ENCODE measurements at regions not wholly inside any gene's neighbourhood (a gene's known extent, or its start where the extent isn't known, plus 50 kb on each side); places are given as distances from the start of the nearest gene placed in this dataset.

- no CpG with 5 or more reads among the region's 1 CpG for WGBS, 2 experiments (ENCODE audit: insufficient coverage in 2 of 2)
- Histone ChIP-seq H3K4me3 (ENCODE audit: extremely low read depth, insufficient read depth, low read length, poor library complexity, severe bottlenecking) (no peak overlapping the region), H3K4me1 (ENCODE audit: control insufficient read depth, insufficient read depth, low read length, poor library complexity, severe bottlenecking) (no peaks in the 10 kb centered on the region), H3K9me3 (ENCODE audit: control insufficient read depth, low read length) (peaks cover 4% of the 10 kb centered on the region), H3K27ac (ENCODE audit: low read depth, low read length, severe bottlenecking) (no peak overlapping the region), H3K36me3 (ENCODE audit: control insufficient read depth, insufficient read depth, low read length) (no peaks in the 10 kb centered on the region)
Observed at GRCh38 chr5:15266229-15266628, 233.8 kb upstream of the FBXL7 start.

GRCh38 chr5:15263942-15264341, 236.0 kb upstream of the FBXL7 start:
- Histone ChIP-seq H3K4me1 (ENCODE audit: control insufficient read depth, insufficient read depth, low read length, poor library complexity, severe bottlenecking) (no peaks in the 10 kb centered on the region), H3K36me3 (ENCODE audit: control insufficient read depth, insufficient read depth, low read length) (no peaks in the 10 kb centered on the region), H3K4me3 (ENCODE audit: extremely low read depth, insufficient read depth, low read length, poor library complexity, severe bottlenecking) (no peak overlapping the region), H3K27ac (ENCODE audit: low read depth, low read length, severe bottlenecking) (no peak overlapping the region), H3K9me3 (ENCODE audit: control insufficient read depth, low read length) (peaks cover 4% of the 10 kb centered on the region)
- 67% methylated on average over 1 of the region's 1 CpG; no CpG with 5 or more reads in 1 of the 2 experiments for WGBS, 2 experiments (ENCODE audit: insufficient coverage in 2 of 2)

- WGBS, 2 experiments (ENCODE audit: insufficient coverage in 2 of 2) = 100% methylated on average over 1 of the region's 2 CpGs
- Histone ChIP-seq H3K36me3 (ENCODE audit: control insufficient read depth, insufficient read depth, low read length) (no peaks in the 10 kb centered on the region), H3K4me3 (ENCODE audit: extremely low read depth, insufficient read depth, low read length, poor library complexity, severe bottlenecking) (no peak overlapping the region), H3K9me3 (ENCODE audit: control insufficient read depth, low read length) (peaks cover 4% of the 10 kb centered on the region), H3K4me1 (ENCODE audit: control insufficient read depth, insufficient read depth, low read length, poor library complexity, severe bottlenecking) (no peaks in the 10 kb centered on the region), H3K27ac (ENCODE audit: low read depth, low read length, severe bottlenecking) (no peak overlapping the region)
Observed at GRCh38 chr5:15263406-15263805, 236.6 kb upstream of the FBXL7 start.

DNA sequence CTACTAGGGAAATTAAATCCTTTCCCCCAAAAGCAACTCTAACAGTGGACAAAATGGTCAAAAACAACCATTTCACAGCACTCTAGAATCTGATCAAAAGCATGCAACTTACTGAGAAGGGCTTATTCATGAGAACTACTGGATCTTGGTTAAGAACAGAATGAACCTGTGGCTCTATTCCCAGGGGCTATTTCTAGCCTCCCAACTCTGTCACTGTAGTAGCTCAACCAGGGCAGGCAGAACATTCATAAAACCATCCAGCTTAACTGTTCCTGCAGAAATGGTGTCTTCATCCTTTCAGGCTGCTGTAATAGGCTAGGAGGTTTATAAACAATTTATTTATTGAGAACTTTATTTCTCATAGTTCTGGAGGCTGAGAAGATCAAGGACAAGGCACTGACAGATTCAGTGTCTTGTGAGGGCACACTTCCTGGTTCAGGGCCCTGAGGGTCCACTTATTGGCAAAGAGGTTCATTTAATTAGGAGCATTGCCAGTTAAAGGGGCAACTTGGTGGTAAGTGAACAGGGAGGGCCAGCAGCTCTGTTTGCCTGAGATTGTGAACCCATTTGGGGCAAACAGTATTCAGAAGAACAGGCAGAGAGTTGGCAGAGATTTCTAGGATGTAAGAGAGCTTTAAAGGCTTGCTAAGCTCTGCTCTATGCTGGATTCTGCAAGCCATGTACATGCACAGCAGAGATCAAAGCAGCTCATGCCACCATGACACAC, 238.5 kb upstream of the FBXL7 start:
- H3K27ac ChIP-seq (ENCODE audit: low read depth, low read length, severe bottlenecking) = no peak overlapping the region

DNA sequence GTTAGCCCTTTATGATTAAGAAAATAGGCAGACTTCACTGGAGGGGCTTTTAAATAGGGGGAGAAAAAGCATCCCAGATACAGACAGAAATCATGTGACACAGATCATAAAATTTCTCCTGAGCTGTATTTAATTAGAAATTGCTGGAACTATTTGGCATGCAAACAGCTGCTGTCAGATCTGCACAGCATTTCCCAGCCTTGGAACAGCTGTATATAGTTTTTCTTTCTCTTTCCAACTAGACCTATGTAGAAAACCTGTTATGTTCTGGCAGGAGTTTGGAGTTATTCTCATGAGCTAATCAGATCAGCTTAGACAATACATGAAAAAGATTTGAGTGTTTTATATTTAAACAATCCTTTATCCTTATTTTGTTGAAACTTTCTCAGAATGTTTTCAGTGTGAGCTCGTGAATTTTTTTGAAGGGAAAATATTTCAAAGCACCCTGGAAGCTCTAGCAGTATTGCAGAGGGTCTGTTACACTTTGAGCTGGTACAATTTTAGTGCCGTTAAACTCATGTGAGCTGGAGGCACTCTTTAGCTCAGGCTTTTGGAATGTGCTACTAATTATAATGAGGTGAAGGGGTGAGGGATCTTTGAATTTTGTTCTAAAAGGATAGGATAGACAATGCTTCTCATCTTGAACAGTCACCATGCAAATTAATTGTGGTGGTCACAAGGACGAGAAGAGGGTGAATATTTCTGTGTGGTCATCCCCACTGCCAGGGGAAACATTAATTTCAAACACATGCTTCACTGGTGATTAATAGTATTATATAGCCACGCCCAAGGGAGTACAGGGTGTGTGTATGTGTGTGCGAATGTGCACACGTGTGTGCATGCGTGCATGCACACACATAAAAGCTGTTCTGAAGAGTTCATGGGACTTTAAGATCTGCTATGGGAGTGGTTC, 239.4 kb upstream of the FBXL7 start:
- no peak overlapping the region for H3K4me3 ChIP-seq (ENCODE audit: extremely low read depth, insufficient read depth, low read length, poor library complexity, severe bottlenecking)
- H3K27ac ChIP-seq (ENCODE audit: low read depth, low read length, severe bottlenecking) = no peak overlapping the region
- 67 to 75% methylated on average over 1 to 2 of the region's 7 CpGs for WGBS, 2 experiments (ENCODE audit: insufficient coverage in 2 of 2)
- H3K36me3 ChIP-seq (ENCODE audit: control insufficient read depth, insufficient read depth, low read length) = no peaks in the 10 kb centered on the region
- no peaks in the 10 kb centered on the region for H3K4me1 ChIP-seq (ENCODE audit: control insufficient read depth, insufficient read depth, low read length, poor library complexity, severe bottlenecking)
- no peaks in the 10 kb centered on the region for H3K9me3 ChIP-seq (ENCODE audit: control insufficient read depth, low read length)

More for the DNA sequence above, 238.5 kb upstream of the FBXL7 start:
- no peaks in the 10 kb centered on the region for H3K9me3 ChIP-seq (ENCODE audit: control insufficient read depth, low read length)
- no peaks in the 10 kb centered on the region for H3K36me3 ChIP-seq (ENCODE audit: control insufficient read depth, insufficient read depth, low read length)
- H3K4me1 ChIP-seq (ENCODE audit: control insufficient read depth, insufficient read depth, low read length, poor library complexity, severe bottlenecking) = no peaks in the 10 kb centered on the region
- no peak overlapping the region for H3K4me3 ChIP-seq (ENCODE audit: extremely low read depth, insufficient read depth, low read length, poor library complexity, severe bottlenecking)

DNA sequence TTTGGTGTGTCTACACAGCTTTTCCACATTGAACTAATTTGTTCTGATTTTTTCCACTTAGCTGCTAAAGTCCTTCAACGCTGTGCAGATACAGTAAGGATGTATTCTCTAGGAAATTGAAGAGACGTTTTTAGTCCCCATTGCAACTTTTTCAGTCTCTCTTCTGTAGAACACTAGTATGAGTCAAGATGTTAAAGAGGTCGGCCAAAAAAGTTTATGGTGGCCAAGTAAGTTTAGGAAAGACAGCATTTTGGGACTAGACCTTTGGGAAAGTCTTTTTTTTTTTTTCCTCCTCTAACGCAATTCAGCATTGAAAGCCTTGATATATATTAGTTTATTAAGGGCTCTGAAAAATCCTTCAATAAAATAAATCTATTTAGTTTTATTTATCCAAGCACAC, 243.5 kb upstream of the FBXL7 start:
- no CpG with 5 or more reads among the region's 4 CpGs for WGBS, 2 experiments (ENCODE audit: insufficient coverage in 2 of 2)
- Histone ChIP-seq H3K9me3 (ENCODE audit: control insufficient read depth, low read length) (no peaks in the 10 kb centered on the region), H3K4me1 (ENCODE audit: control insufficient read depth, insufficient read depth, low read length, poor library complexity, severe bottlenecking) (no peaks in the 10 kb centered on the region), H3K4me3 (ENCODE audit: extremely low read depth, insufficient read depth, low read length, poor library complexity, severe bottlenecking) (no peak overlapping the region), H3K27ac (ENCODE audit: low read depth, low read length, severe bottlenecking) (no peak overlapping the region), H3K36me3 (ENCODE audit: control insufficient read depth, insufficient read depth, low read length) (no peaks in the 10 kb centered on the region)

- no CpG with 5 or more reads among the region's 2 CpGs for WGBS, 2 experiments (ENCODE audit: insufficient coverage in 2 of 2)
- no peak overlapping the region for H3K4me3 ChIP-seq (ENCODE audit: extremely low read depth, insufficient read depth, low read length, poor library complexity, severe bottlenecking)
- no peak overlapping the region for H3K27ac ChIP-seq (ENCODE audit: low read depth, low read length, severe bottlenecking)
- H3K4me1 ChIP-seq (ENCODE audit: control insufficient read depth, insufficient read depth, low read length, poor library complexity, severe bottlenecking) = no peaks in the 10 kb centered on the region
- no peaks in the 10 kb centered on the region for H3K36me3 ChIP-seq (ENCODE audit: control insufficient read depth, insufficient read depth, low read length)
- no peaks in the 10 kb centered on the region for H3K9me3 ChIP-seq (ENCODE audit: control insufficient read depth, low read length)
Observed at GRCh38 chr5:15255576-15255975, 244.4 kb upstream of the FBXL7 start.

GRCh38 chr5:15254607-15255006, 245.4 kb upstream of the FBXL7 start:
- Histone ChIP-seq H3K36me3 (ENCODE audit: control insufficient read depth, insufficient read depth, low read length) (no peaks in the 10 kb centered on the region), H3K4me1 (ENCODE audit: control insufficient read depth, insufficient read depth, low read length, poor library complexity, severe bottlenecking) (no peaks in the 10 kb centered on the region), H3K9me3 (ENCODE audit: control insufficient read depth, low read length) (no peaks in the 10 kb centered on the region), H3K4me3 (ENCODE audit: extremely low read depth, insufficient read depth, low read length, poor library complexity, severe bottlenecking) (no peak overlapping the region), H3K27ac (ENCODE audit: low read depth, low read length, severe bottlenecking) (no peak overlapping the region)
- WGBS, 2 experiments (ENCODE audit: insufficient coverage in 2 of 2) = 86 to 87% methylated on average over 3 of the region's 3 CpGs

DNA sequence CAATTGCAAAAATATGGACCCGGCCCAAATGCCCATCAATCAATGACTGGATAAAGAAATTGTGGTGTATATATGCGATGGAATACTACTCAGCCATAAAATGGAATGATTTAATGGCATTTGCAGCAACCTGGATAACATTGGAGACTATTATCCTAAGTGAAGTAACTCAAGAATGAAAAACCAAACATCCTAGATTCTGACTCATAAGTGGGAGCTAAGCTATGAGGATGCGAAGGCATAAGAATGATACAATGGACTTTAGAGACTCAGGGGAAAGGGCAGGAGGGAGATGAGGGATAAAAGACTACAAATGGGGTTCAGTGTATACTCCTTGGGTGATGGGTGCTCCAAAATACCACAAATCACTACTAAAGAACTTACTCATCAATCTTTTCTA, 247.6 kb upstream of the FBXL7 start:
- Histone ChIP-seq H3K36me3 (ENCODE audit: control insufficient read depth, insufficient read depth, low read length) (no peaks in the 10 kb centered on the region), H3K4me1 (ENCODE audit: control insufficient read depth, insufficient read depth, low read length, poor library complexity, severe bottlenecking) (no peaks in the 10 kb centered on the region), H3K27ac (ENCODE audit: low read depth, low read length, severe bottlenecking) (no peak overlapping the region), H3K9me3 (ENCODE audit: control insufficient read depth, low read length) (no peaks in the 10 kb centered on the region), H3K4me3 (ENCODE audit: extremely low read depth, insufficient read depth, low read length, poor library complexity, severe bottlenecking) (no peak overlapping the region)
- 100% methylated on average over 1 of the region's 3 CpGs; no CpG with 5 or more reads in 1 of the 2 experiments for WGBS, 2 experiments (ENCODE audit: insufficient coverage in 2 of 2)

- Histone ChIP-seq H3K9me3 (ENCODE audit: control insufficient read depth, low read length) (peaks cover 8% of the 10 kb centered on the region), H3K4me1 (ENCODE audit: control insufficient read depth, insufficient read depth, low read length, poor library complexity, severe bottlenecking) (no peaks in the 10 kb centered on the region), H3K4me3 (ENCODE audit: extremely low read depth, insufficient read depth, low read length, poor library complexity, severe bottlenecking) (no peak overlapping the region), H3K27ac (ENCODE audit: low read depth, low read length, severe bottlenecking) (no peak overlapping the region), H3K36me3 (ENCODE audit: control insufficient read depth, insufficient read depth, low read length) (no peaks in the 10 kb centered on the region)
- WGBS, 2 experiments (ENCODE audit: insufficient coverage in 2 of 2) = no CpG with 5 or more reads among the region's 3 CpGs
Observed at GRCh38 chr5:15249152-15249551, 250.8 kb upstream of the FBXL7 start.

GRCh38 chr5:15248731-15249130, 251.2 kb upstream of the FBXL7 start:
- Histone ChIP-seq H3K4me1 (ENCODE audit: control insufficient read depth, insufficient read depth, low read length, poor library complexity, severe bottlenecking) (no peaks in the 10 kb centered on the region), H3K36me3 (ENCODE audit: control insufficient read depth, insufficient read depth, low read length) (no peaks in the 10 kb centered on the region)

More at GRCh38 chr5:15248731-15249130, 251.2 kb upstream of the FBXL7 start:
- Histone ChIP-seq H3K4me3 (ENCODE audit: extremely low read depth, insufficient read depth, low read length, poor library complexity, severe bottlenecking) (no peak overlapping the region), H3K9me3 (ENCODE audit: control insufficient read depth, low read length) (peaks cover 8% of the 10 kb centered on the region), H3K27ac (ENCODE audit: low read depth, low read length, severe bottlenecking) (no peak overlapping the region)

Data from mesodermal cell (in vitro differentiated cells).